Ecto neural progenitor cell (in vitro differentiated cells): ENCODE measurements at regions not wholly inside any gene's neighbourhood (a gene's known extent, or its start where the extent isn't known, plus 50 kb on each side); places are given as distances from the start of the nearest gene placed in this dataset.
"Not testable (repeated sequence)": the region's sequence is repeated elsewhere in the genome, so short reads cannot be mapped to it uniquely, and the experiment has no call there.

ENCODE experiments used
- DNase-seq: peaks from one replicate; pipeline ENCODE4 v3.0.0-alpha.2; 2018; ENCODE audit warnings: low spot score

DNA sequence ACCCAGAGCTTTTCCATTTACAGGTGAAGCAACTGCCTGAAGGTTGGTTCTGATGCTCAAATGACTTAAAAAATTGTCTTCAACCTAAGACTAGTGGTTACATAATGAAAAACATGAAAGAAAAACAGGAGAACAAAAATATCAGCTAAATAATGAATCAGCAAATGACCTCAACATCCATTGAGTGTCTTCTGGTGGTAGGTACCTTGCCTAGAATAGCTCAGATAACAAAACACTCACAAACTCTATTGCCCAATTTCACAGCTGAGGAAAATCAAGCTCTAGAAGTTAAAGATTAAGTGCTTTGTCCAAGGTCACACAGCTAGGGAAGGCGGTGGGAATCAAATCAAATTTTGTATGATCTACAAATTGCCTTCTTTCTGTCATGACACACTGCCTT, 304.6 kb upstream of the CDH11 start:
- DNase-seq: no peak

GRCh38 chr16:65422934-65423333, 301.1 kb upstream of the CDH11 start:
- no peak for DNase-seq

DNA sequence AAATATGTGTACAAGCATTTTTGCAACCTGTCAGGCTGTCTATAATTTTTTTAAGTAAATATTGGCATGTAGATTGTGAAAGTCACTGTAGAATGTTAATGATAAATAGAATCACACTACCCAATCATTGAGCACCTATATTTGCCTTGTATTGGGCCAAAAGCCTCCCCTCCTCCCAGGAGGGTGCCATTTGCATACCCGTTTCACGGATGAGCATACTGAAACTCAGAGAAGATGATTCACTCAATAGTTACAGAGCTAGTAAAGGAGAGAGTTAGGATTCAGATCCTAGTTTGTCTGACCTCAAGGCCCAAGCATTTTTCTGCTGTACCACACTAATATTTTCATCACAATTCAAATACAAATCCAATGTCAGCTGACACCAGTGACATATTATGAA, 299.7 kb upstream of the CDH11 start:
- DNase-seq: no peak

DNA sequence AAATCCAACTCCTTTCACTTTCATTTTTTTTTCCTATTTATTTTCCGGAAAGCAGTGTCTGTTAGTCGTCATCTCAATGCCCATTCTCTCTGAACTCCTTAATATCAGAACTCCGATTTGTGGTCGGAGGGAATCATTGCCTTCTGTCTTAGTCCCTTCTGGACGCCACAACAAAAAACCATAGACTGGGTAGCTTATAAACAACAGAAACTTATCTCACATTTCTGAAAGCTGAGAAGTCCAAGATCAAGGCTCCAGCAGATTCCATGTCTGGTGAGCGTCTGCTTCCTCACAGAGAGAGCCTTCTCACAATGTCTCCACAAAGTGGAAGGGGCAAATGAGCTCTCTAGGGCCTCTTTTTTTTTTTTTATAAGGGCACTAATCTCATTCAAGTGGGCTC, 296.6 kb upstream of the CDH11 start:
- no peak for DNase-seq

DNA sequence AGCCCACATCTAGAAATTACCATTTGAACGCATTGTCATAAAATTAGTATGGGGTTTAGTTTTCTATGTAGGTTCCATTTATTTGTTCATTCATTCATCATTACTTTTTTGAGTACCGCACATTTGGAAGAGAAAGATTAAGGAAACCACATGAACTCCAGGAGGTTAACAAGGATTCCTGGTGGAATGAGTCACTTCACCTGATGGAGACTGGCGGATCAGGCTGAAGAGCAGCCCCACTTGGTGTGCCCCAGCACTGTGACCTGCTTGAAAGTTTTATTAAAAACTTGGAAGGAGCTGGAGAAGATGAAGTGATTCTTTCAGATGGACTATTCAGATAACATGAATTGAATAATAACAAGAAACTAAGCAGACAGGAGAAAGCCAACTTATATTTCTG, 293.6 kb upstream of the CDH11 start:
- no peak for DNase-seq

GRCh38 chr16:65414284-65414984, 292.6 kb upstream of the CDH11 start:
- no peak for DNase-seq

DNA sequence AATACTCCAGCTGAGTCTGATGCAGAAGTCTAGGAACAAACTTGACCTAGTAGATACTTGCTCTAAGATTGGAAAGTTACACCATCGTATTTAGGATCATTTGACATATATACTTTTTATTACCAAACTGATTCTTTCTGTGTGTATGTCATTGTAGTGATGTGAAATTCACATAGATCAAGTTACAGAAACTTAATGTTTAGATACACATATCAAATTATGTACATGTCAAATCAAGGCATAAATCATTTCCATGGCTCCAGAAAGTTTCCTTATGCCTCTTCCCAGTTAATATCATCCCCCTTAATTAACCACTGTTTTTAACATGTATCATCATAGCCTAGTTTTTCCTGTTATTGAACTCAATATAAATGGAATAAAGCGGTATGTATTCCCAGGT, 292.0 kb upstream of the CDH11 start:
- DNase-seq: no peak

DNA sequence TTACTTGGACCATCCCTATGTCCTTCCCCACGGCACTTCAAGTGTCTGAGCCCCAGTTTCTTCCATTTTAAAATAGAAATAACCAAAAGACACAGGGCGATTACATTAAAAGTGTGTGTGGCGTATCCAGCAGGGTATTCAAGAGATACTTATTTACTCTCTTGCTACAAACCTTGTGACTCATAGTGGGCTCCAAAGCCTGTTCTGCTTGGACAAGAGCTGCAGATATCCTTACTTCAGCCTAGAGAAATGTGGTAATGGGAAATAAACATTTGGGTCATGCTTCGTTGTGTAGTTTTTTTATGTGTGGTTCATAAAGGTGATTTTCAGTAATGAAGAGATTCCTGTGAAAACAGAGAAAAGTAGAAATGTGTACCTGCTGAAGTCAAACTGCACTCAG, 288.9 kb upstream of the CDH11 start:
- DNase-seq: no peak

DNA sequence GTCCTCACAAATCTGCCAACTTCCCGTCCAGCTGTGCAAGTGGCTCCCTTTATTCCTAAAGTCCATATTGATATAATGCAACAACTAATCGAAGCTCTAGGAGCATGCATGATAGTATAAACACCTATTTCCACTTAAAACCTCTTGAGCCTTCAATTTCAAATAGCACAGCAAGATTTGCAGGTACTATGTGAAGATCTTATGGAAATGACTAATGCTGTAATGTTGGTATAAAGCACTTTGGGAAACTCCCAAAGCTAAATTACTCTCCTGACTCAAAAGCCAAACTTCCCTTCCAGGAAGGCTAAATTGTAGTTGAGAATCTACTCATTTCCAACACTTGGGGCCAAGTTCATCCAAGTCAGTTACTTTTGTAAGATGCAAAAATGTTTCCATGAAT, 287.6 kb upstream of the CDH11 start:
- no peak for DNase-seq

DNA sequence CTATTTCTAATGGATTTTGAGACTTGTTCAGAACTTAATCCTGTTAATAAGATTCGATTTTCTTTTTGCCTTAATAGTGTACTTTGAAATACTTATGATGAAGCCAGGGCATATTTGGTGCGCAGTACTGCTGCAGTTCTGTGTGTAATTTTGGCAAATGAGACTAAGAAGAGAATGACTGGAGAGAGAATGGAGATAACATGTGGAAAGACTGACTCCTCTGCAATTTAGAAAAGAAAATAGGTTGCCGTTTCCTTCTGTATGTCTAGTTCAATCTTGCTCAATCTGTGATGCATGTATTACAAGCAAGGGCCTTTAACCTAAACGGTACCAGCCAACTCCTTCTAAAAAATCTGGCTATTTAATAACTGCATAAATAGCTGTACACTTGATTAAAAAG, 285.1 kb upstream of the CDH11 start:
- DNase-seq: no peak

- DNase-seq: no peak
These were observed 284.3 kb upstream of the CDH11 start for GRCh38 chr16:65406116-65406515.

DNA sequence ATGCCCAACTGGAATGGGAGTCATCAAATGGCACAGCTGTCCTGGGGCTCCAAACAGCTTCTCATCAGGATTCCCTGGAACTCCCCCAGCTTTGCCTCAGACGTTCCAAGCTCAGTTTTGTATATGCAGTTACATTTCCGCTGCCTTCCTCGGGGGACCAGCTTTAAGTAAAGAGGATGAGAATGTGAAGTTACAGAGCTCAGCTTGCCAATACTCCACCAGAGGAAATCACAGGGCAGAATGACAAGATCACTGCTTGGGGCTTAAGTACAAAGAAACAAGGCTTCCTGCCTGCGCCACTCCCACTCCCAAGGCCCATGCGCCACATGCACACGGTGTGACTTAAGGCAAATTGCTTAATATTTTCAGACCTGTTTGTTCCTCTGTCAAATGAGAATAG, 272.4 kb upstream of the CDH11 start:
- DNase-seq: no peak

DNA sequence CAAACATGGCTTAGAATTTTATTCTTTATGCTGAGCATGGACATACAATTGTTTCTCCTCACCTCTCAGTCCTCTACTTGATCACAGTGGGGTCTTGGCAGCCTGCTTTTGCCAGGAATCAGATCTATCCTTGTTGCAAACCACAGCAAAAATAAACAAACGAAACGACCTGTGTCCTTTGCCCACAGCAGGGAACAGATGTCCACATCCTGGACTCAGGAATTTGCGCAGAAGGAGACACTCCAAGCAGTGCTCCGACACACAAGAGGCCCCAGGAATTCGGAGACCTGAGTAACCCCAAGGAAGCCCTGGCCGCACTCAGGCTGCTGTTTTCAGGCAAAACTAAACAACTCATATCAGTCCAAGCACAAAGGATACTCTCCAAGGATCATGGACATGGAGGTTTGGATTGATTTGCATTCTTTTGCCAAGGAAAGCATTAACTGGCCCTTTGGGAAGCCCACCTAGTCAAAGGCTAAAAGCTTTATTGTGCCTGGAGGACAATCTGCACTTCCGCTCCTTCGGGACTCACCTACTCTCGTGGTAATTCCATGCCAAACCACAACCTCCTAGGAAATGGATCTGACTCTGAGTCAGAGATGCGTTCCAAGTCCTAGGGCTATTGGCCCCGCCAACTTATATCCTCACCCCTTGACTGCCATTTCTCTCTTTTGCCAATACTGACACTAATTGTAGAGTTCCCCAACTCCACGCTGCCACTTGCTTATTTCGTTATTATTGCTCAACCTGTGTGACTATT, 271.1 kb upstream of the CDH11 start:
- no peak for DNase-seq

DNA sequence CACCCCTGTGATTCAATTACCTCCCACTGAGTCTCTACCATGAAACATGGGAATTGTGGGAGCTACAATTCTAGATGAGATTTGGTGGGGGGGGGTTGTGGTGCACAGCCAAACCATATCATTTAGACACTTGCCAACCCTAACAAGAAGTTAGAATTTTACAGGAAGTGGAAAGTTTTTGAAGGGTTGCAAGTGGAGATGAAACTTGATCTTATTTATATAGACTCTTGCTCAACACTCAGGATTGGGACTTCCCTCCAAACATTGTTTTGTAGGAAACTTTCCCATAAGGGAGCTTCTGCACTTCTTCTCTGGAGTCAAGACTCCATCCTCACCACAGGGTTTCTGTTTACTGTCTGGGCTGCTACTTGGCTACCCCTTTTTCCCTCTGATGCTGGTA, 266.7 kb upstream of the CDH11 start:
- no peak for DNase-seq

- no peak for DNase-seq
These were observed 264.8 kb upstream of the CDH11 start for GRCh38 chr16:65386672-65387071.

DNA sequence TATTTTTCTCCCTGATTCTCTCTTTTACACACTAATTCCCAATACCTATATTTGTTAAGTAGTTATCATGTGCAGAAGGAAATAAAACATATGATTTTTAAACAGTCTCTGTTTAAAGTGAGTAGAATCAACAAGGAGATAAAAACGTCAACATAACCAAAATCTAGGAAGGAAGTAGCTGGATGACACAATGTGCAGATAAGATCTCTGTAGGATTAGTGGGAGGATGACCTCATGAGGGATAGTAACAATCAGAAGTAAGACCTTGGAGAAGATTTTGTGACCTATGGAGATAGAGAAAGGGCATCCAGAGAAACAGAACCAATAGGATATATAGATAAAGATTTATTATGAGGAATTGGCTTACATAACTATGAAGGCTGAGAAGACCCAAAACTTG, 262.6 kb upstream of the CDH11 start:
- no peak for DNase-seq

GRCh38 chr16:65377195-65377594, 255.3 kb upstream of the CDH11 start:
- DNase-seq: no peak

DNA sequence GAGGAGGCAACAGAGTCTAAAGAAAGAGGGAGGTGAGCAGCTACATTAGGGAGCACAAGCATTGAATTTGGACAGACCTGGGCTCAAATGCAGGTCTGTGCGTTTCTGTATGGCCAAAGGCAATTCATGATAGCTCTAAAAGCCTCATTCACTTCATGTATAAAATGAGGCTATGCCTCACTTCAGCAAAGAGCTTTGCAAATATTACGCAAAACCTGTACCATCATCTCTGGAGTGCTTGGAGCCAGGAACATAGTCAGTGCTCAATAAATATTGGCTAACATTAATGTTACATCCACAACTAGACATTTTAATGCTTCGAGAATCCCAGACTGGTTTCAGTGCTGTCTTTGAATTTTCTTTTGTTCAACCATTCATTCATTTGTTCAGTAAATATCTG, 254.7 kb upstream of the CDH11 start:
- no peak for DNase-seq

DNA sequence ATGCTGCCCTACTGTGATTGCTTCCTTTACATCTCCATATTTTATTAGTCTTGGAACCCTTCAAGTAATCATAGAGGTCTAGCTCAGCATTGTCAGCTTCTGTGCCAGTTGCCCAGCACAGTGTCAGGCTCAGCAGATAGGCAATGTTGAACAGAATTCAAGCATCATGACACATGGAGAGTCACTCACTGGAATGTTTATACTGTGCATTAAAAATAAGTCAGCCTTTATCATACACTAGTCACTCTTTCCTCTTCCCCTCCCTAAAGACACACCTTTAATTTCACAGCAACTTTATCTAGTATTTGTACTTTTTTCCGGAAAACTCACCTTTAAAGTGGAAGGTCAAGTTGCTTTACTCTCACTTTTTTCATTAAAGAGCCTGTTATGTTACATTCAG, 253.8 kb upstream of the CDH11 start:
- no peak for DNase-seq

- DNase-seq: no peak
These were observed 251.2 kb upstream of the CDH11 start for GRCh38 chr16:65373097-65373496.

DNA sequence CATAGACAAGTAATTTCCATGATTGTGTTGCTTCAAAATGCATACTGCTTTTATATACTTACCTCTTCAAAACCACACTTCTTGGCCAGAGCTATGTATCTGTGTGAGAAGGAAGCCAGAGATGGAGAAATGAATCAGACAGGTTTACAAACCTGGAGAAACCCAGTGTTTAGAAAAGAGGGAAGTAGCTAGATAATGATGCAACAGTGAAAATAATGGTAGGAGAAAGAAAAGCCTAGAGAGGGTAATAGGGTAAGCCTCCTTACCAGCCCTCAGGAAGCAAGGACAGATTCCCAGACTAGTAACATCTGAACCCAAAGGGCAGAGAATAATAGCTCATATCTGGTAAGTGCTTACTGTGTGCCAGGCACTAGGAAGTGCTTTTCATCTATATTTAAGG, 250.3 kb upstream of the CDH11 start:
- no peak for DNase-seq

GRCh38 chr16:65365732-65366715, 244.2 kb upstream of the CDH11 start:
- DNase-seq: no peak

DNA sequence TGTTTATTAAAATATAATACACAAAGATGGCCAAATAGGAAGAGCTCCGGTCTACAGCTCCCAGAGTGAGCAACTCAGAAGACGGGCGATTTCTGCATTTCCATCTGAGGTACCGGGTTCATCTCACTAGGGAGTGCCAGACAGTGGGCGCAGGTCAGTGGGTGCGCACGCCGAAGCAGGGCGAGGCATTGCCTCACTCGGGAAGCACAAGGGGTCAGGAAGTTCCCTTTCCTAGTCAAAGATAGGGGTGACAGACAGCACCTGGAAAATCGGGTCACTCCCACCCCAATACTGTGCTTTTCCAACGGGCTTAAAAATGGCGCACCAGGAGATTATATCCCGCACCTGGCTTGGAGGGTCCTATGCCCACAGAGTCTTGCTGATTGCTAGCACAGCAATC, 234.9 kb upstream of the CDH11 start:
- DNase-seq: not testable (repeated sequence)
